GM12865 (cell line): ENCODE measurements at regions not wholly inside any gene's neighbourhood (a gene's known extent, or its start where the extent isn't known, plus 50 kb on each side); places are given as distances from the start of the nearest gene placed in this dataset.

Experiments
- DNase-seq: peaks from one replicate; pipeline ENCODE4 v3.0.0; 2010; ENCODE audit warnings: low read depth
- H3K4me3 ChIP-seq: 2 replicates; pipeline ENCODE4 v1.5.1; 2011; ENCODE audit warnings: mild to moderate bottlenecking, low read depth, low read length, control low read depth
- CTCF ChIP-seq: IDR thresholded peaks from 2 replicates; pipeline ENCODE4 v1.5.1; 2011; ENCODE audit warnings: low read length, control low read depth, low read depth, inconsistent platforms; ENCODE audit not compliant: insufficient read depth; ENCODE audit errors: missing control alignments

GRCh38 chr12:102609996-102610395, 129.6 kb upstream of the IGF1 start:
- no peak overlapping the region for H3K4me3 ChIP-seq
- no peak for DNase-seq
- TF ChIP-seq CTCF, result no peak

GRCh38 chr12:102603021-102603420, 122.7 kb upstream of the IGF1 start:
- no peak for DNase-seq
- H3K4me3 ChIP-seq, result no peak overlapping the region
- TF ChIP-seq CTCF, result no peak

GRCh38 chr12:102602521-102602920, 122.2 kb upstream of the IGF1 start:
- H3K4me3 ChIP-seq, result no peak overlapping the region
- no peak for DNase-seq
- no peak for TF ChIP-seq CTCF

GRCh38 chr12:102601621-102602020, 121.3 kb upstream of the IGF1 start:
- TF ChIP-seq CTCF, result no peak
- H3K4me3 ChIP-seq, result no peak overlapping the region
- no peak for DNase-seq

- TF ChIP-seq CTCF, result no peak
- DNase-seq, result no peak
Measured at GRCh38 chr12:102596687-102597086, 116.3 kb upstream of the IGF1 start.

GRCh38 chr12:102596031-102596430, 115.7 kb upstream of the IGF1 start:
- DNase-seq, result no peak
- no peak overlapping the region for H3K4me3 ChIP-seq
- TF ChIP-seq CTCF, result no peak

More at GRCh38 chr12:102596687-102597086, 116.3 kb upstream of the IGF1 start:
- H3K4me3 ChIP-seq, result no peak overlapping the region

- DNase-seq, result no peak
- H3K4me3 ChIP-seq, result no peak overlapping the region
- no peak for TF ChIP-seq CTCF
Measured at GRCh38 chr12:102595315-102595714, 115.0 kb upstream of the IGF1 start.
